GM13976 (cell line): ENCODE measurements at regions not wholly inside any gene's neighbourhood (a gene's known extent, or its start where the extent isn't known, plus 50 kb on each side); places are given as distances from the start of the nearest gene placed in this dataset.

Experiments
- DNase-seq: peaks from one replicate; pipeline ENCODE4 v3.0.0; 2012; ENCODE audit warnings: low spot score
- in situ Hi-C: fragments of 300-500 bp; cut with MboI; formaldehyde crosslinking; loops from one replicate; pipeline ENCODE4 v1.12.0; 2022; ENCODE audit warnings: low sequenced_read_pairs, mixed read lengths, inconsistent platforms; ENCODE audit not compliant: unreplicated experiment
- TF ChIP-seq, protein P1 (sequence below): IDR thresholded peaks from 2 replicates; pipeline ENCODE4 v1.5.1; 2012; ENCODE audit warnings: borderline replicate concordance, mild to moderate bottlenecking; ENCODE audit not compliant: insufficient read depth; ENCODE audit errors: extremely low read depth, missing control alignments, control extremely low read depth

DNA sequence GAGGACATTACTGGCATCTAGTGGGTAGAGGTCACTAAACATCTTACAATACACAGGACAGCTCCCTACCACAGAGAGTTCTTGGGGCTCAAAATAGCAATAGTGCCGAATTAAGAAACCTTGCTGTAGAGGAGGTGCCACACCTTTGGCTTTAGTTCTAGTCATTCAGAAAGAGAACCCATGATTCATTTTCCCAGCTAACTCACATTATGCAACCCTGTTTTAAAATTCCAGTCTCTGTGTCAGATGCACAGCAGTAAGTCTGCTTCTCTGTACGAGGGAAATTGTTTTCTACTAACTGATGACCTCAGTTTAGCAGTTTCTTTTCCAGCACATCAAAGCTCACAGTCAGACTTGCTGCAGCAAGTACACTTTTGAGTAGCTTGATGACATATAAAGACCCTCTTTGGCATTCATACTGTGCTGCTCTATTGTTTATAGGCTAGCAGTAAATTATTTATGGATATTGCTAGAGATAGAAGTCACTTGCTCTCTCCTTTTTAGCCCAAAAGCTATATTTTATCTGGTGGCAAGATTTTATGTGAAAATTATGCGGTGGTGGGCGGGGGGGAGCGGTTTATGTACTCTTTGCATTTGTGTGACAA is 487.8 kb upstream of the MAGEB18 start:
- no peak for DNase-seq
- TF ChIP-seq, protein P1, sequence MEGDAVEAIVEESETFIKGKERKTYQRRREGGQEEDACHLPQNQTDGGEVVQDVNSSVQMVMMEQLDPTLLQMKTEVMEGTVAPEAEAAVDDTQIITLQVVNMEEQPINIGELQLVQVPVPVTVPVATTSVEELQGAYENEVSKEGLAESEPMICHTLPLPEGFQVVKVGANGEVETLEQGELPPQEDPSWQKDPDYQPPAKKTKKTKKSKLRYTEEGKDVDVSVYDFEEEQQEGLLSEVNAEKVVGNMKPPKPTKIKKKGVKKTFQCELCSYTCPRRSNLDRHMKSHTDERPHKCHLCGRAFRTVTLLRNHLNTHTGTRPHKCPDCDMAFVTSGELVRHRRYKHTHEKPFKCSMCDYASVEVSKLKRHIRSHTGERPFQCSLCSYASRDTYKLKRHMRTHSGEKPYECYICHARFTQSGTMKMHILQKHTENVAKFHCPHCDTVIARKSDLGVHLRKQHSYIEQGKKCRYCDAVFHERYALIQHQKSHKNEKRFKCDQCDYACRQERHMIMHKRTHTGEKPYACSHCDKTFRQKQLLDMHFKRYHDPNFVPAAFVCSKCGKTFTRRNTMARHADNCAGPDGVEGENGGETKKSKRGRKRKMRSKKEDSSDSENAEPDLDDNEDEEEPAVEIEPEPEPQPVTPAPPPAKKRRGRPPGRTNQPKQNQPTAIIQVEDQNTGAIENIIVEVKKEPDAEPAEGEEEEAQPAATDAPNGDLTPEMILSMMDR = no peak
- in situ Hi-C loops = no loop called here

DNA sequence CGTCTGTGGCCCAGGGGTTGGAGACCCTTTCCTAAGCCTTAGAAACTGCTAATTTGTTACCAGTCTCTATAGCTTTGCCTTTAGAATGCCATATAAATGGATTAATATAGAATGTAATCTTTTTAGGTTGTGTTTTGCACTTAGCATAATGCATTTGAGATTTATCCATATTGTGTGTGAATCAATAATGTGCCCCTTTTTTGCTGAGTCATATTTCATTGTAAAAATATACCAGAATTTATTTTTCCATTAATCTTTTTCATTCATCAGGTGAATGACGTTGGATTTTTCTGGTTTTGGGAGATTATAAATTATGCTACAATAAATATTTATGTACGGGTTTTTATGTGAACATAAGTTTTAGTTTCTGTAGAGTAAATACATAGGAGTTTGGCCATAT is 478.8 kb upstream of the MAGEB18 start:
- in situ Hi-C loops = no loop called here
- TF ChIP-seq, protein P1 = no peak
- no peak for DNase-seq

DNA sequence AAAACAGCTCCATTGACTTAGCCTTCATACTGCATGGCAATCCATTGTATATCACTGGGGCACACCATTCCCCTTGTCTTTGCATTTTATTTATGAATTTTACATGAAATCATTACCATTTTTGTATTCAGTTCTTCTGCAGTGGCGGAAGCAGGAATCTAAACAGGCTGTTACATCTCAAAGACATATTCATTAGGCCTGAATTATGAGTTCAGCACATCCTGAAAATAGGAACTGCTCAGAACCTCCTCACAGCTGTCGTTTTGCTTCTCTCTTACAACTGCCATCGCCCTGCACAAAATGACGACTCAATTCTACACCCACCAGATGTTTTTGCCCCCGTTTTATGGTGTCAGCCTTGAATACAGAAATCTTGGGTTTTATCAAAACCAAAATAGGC is 474.4 kb upstream of the MAGEB18 start:
- in situ Hi-C loops = no loop called here
- DNase-seq = no peak
- TF ChIP-seq, protein P1 = no peak

DNA sequence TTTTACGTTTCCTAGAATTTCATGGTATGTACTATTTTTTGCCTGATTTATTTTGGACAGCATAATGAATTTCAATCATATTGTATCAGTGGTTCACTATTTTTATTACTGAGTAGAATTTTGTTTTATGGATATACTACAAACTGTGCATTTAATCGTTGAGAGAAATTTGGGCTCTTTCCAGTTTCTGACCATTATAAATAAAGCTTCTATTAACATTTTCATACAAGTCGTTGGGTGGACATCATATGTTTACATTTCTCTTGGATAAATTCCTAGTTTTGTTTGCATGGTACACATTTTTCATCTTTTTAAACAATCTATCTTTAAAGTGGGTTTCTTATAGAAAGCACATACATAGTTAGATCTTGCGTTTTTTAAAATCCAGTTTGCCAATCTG is 472.7 kb upstream of the MAGEB18 start:
- DNase-seq = no peak
- in situ Hi-C loops = no loop called here
- TF ChIP-seq, protein P1 = no peak

DNA sequence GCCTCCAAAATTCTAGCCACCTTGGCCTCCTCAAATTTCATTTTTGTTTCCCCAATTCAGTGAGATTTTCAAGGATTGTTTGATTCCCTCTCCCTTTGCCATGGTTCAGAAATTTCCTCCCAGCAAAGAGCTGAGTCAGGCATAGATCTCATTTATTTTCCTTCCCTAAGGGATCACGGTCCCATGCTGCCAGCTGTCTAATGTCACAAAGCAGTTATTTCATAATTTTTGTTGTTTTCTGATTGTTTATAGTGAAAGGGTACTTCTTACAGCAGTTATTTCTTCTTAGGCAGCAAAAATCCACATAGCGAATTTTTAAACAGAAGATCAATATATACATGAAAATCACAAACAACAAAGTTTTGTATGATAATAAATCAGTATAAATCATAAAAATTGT is 470.5 kb upstream of the MAGEB18 start:
- in situ Hi-C loops = no loop called here
- TF ChIP-seq, protein P1 = no peak
- DNase-seq = no peak

DNA sequence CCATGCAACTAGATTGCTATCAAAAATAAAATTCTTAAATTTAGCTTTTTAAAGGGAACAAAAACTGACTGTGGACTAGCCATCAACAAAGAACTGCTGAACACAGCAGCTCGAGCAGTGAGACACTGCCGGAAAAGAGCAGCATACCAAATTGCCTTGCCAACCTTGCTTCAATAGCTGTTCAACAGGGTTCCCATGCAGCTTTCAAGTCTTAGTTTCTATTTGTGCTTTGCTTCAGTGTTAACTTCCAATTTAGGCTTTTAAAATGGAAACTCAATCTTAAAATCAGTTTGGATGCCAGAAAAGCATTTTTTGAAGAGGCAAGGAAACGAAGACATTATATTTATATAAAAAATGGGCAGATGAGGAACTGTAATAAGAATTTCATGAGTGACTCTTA is 463.4 kb upstream of the MAGEB18 start:
- TF ChIP-seq, protein P1 = no peak
- in situ Hi-C loops = no loop called here
- DNase-seq = no peak
